H1 (cell line): ENCODE measurements at regions not wholly inside any gene's neighbourhood (a gene's known extent, or its start where the extent isn't known, plus 50 kb on each side); places are given as distances from the start of the nearest gene placed in this dataset.

ENCODE experiments used
- CTCF ChIA-PET: fragments of 300-600 bp; sonication (Branson Sonifier 250); formaldehyde crosslinking; loops from one replicate; lab custom pipeline; 2021; ENCODE audit not compliant: partially characterized antibody; lab: Charles Lee
- POLR2A ChIA-PET: fragments of 300-600 bp; sonication (Branson Sonifier 250); formaldehyde crosslinking; loops from one replicate; lab custom pipeline; 2021; ENCODE audit warnings: inconsistent platforms; ENCODE audit not compliant: partially characterized antibody; lab: Charles Lee
- DNase-seq, 2 experiments: peaks; one replicate each; pipeline versions ENCODE4 v3.0.0 to v3.0.0-alpha.2; 2010 to 2022; ENCODE audit warnings: low spot score in 2 of 2, low read depth in 1 of 2, mixed read lengths in 1 of 2
- FAIRE-seq: peaks from 2 replicates; lab custom pipeline; 2011; peaks lifted over from hg19 to GRCh38; lab: Jason Lieb, UNC
- H2AFZ ChIP-seq: 2 replicates; pipeline ENCODE4 v1.8.1; 2012; ENCODE audit warnings: low read length, inconsistent platforms
- H2AK5ac ChIP-seq: 2 replicates; pipeline ENCODE4 v1.6.1; 2013; ENCODE audit warnings: low read depth, low read length
- H2BK120ac ChIP-seq: replicated peaks from 2 replicates; pipeline ENCODE3; 2013; ENCODE audit warnings: low read depth, low read length, inconsistent platforms
- H2BK12ac ChIP-seq: 2 replicates; pipeline ENCODE4 v1.6.1; 2013; ENCODE audit warnings: low read depth, low read length
- H2BK15ac ChIP-seq: 2 replicates; pipeline ENCODE4 v1.6.1; 2013; ENCODE audit warnings: low read length
- H2BK20ac ChIP-seq: 2 replicates; pipeline ENCODE4 v1.6.1; 2013; ENCODE audit warnings: low read length
- H2BK5ac ChIP-seq: 2 replicates; pipeline ENCODE4 v1.6.1; 2013; ENCODE audit warnings: low read depth, low read length
- H3K14ac ChIP-seq: 2 replicates; pipeline ENCODE4 v1.6.1; 2013; ENCODE audit warnings: inconsistent platforms; ENCODE audit not compliant: insufficient read length
- H3K18ac ChIP-seq: 2 replicates; pipeline ENCODE4 v1.6.1; 2013; ENCODE audit warnings: low read length; ENCODE audit errors: extremely low read depth
- H3K23ac ChIP-seq: 2 replicates; pipeline ENCODE4 v1.6.1; 2013; ENCODE audit warnings: inconsistent platforms; ENCODE audit not compliant: insufficient read length
- H3K23me2 ChIP-seq: 2 replicates; pipeline ENCODE4 v1.6.1; 2013; ENCODE audit warnings: low read depth, low read length
- H3K27ac ChIP-seq: 2 replicates; pipeline ENCODE4 v1.6.1; 2011; ENCODE audit warnings: low read depth, low read length, inconsistent platforms
- H3K27me3 ChIP-seq, 4 experiments: replicated peaks in 1 of 4; 1 replicate in 1 of 4; 2 replicates in 3 of 4; pipeline versions ENCODE4 v1.6.1 to v1.8.1; 2011 to 2013; ENCODE audit warnings: low read length in 3 of 4, mild to moderate bottlenecking in 3 of 4, inconsistent platforms in 2 of 4, mixed read lengths in 2 of 4, moderate library complexity in 1 of 4; ENCODE audit not compliant: control insufficient read depth in 3 of 4, insufficient read depth in 3 of 4; ENCODE audit errors: extremely low read depth in 1 of 4
- H3K36me3 ChIP-seq, 4 experiments: 2 replicates each; pipeline versions ENCODE4 v1.6.1 to v1.8.1; 2011 to 2013; ENCODE audit warnings: mild to moderate bottlenecking in 4 of 4, low read length in 3 of 4, moderate library complexity in 2 of 4, control low read depth in 1 of 4, inconsistent platforms in 1 of 4; ENCODE audit not compliant: insufficient read depth in 4 of 4, control insufficient read depth in 2 of 4
- H3K4ac ChIP-seq: replicated peaks from 2 replicates; pipeline ENCODE3; 2013; ENCODE audit warnings: low read length, low read depth, mixed read lengths, inconsistent platforms; ENCODE audit not compliant: insufficient read length
- H3K4me1 ChIP-seq, 4 experiments: replicated peaks in 1 of 4; 1 replicate in 1 of 4; 2 replicates in 3 of 4; pipeline versions ENCODE4 v1.6.1 to v1.8.1; 2011 to 2013; ENCODE audit warnings: low read length in 3 of 4, inconsistent platforms in 2 of 4, mixed read lengths in 1 of 4; ENCODE audit not compliant: insufficient read depth in 4 of 4, control insufficient read depth in 3 of 4
- H3K4me2 ChIP-seq, 2 experiments: 2 replicates each; pipeline versions ENCODE4 v1.6.1 to v1.8.1; 2011 to 2013; ENCODE audit warnings: low read depth in 2 of 2, low read length in 2 of 2, control low read depth in 1 of 2, inconsistent platforms in 1 of 2, mild to moderate bottlenecking in 1 of 2; ENCODE audit not compliant: insufficient read depth in 1 of 2
- H3K4me3 ChIP-seq, 4 experiments: fragments of 200-600, 300-600 bp in 1 of 4; sonication (generic), shearing (Covaris generic), sonication (Bioruptor Twin) in 1 of 4; 2 replicates each; pipeline versions ENCODE4 v1.5.1 to v1.8.1; 2011 to 2016; ENCODE audit warnings: low read length in 4 of 4, low read depth in 3 of 4, control low read depth in 2 of 4, inconsistent platforms in 2 of 4, mild to moderate bottlenecking in 2 of 4, mixed read lengths in 1 of 4, moderate library complexity in 1 of 4; ENCODE audit not compliant: insufficient read depth in 2 of 4; ENCODE audit errors: extremely low read depth in 1 of 4
- H3K56ac ChIP-seq: replicated peaks from 2 replicates; pipeline ENCODE3; 2013; ENCODE audit warnings: low read depth, mild to moderate bottlenecking, mixed read lengths, low read length, inconsistent platforms; ENCODE audit not compliant: insufficient read length
- H3K79me1 ChIP-seq: 2 replicates; pipeline ENCODE4 v1.6.1; 2013; ENCODE audit warnings: low read depth, low read length, control low read depth
- H3K79me2 ChIP-seq, 2 experiments: 2 replicates each; pipeline versions ENCODE4 v1.6.1 to v1.8.1; 2012 to 2013; ENCODE audit warnings: low read length in 2 of 2, mild to moderate bottlenecking in 2 of 2, inconsistent platforms in 1 of 2; ENCODE audit not compliant: insufficient read depth in 2 of 2, control insufficient read depth in 1 of 2
- H3K9ac ChIP-seq, 4 experiments: replicated peaks in 1 of 4; 1 replicate in 1 of 4; 2 replicates in 3 of 4; pipeline versions ENCODE4 v1.6.1 to v1.8.1; 2011 to 2013; ENCODE audit warnings: low read depth in 3 of 4, low read length in 3 of 4, control low read depth in 2 of 4, mild to moderate bottlenecking in 2 of 4, moderate library complexity in 2 of 4, inconsistent platforms in 1 of 4; ENCODE audit errors: extremely low read depth in 1 of 4
- H3K9me3 ChIP-seq, 2 experiments: 2 replicates each; pipeline versions ENCODE4 v1.6.1 to v1.8.1; 2012 to 2013; ENCODE audit warnings: mild to moderate bottlenecking in 2 of 2, moderate library complexity in 2 of 2, control low read depth in 1 of 2, inconsistent platforms in 1 of 2, low read depth in 1 of 2, low read length in 1 of 2, mixed read lengths in 1 of 2; ENCODE audit not compliant: insufficient read depth in 2 of 2
- H4K20me1 ChIP-seq, 2 experiments: replicated peaks in 1 of 2; 2 replicates each; pipeline versions ENCODE3 to v1.8.1; 2011 to 2013; ENCODE audit warnings: inconsistent platforms in 2 of 2, low read length in 2 of 2, mild to moderate bottlenecking in 1 of 2; ENCODE audit not compliant: insufficient read depth in 2 of 2, control insufficient read depth in 1 of 2
- H4K5ac ChIP-seq: 2 replicates; pipeline ENCODE4 v1.6.1; 2013; ENCODE audit warnings: low read length, low read depth, mixed read lengths, inconsistent platforms; ENCODE audit not compliant: insufficient read length
- H4K8ac ChIP-seq: 2 replicates; pipeline ENCODE4 v1.8.0; 2013; ENCODE audit warnings: mild to moderate bottlenecking, moderate library complexity, low read length, inconsistent platforms; ENCODE audit not compliant: insufficient read depth; ENCODE audit errors: extremely low read depth
- H4K91ac ChIP-seq: replicated peaks from 2 replicates; pipeline ENCODE3; 2013; ENCODE audit warnings: low read length, mixed read lengths, inconsistent platforms; ENCODE audit not compliant: insufficient read length
- GTF2F1 ChIP-seq: IDR thresholded peaks from 2 replicates; pipeline ENCODE4 v1.6.1; 2012; ENCODE audit warnings: low read depth, low read length, improper control_type of control experiment, borderline replicate concordance
- RAD21 ChIP-seq, 2 experiments: IDR thresholded peaks in 1 of 2; conservative IDR thresholded peaks in 1 of 2; 2 replicates each; pipeline ENCODE4 v1.6.1; 2011; ENCODE audit warnings: low read depth in 2 of 2, low read length in 2 of 2, improper control_type of control experiment in 1 of 2, inconsistent platforms in 1 of 2, mild to moderate bottlenecking in 1 of 2, moderate library complexity in 1 of 2

DNA sequence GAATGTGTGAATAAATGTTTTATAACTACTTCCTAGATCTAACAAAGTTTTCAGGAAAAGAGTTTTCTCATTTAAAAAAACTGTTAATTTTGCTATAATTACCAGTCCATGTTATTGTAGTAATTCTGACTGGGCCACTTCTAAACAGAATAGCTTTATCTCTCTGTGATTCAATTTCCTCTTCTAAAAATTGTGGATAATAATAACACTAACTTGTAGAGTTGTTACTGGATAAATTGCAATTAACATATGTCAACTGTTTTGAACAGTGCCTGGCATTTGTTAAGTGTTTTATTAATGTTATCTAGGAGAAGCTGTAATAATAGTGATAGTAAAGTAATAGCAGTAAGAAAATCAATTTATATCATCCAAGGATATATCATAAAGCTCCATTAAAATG lies 162.3 kb downstream of the BTC start:
- Histone ChIP-seq H3K4me1 (no peaks in the 10 kb centered on the region), H2BK12ac (no peak overlapping the region), H3K56ac (no peak overlapping the region), H3K4me3 (no peak overlapping the region), H2BK5ac (no peak overlapping the region), H3K23ac (no peak overlapping the region), H3K79me1 (no peaks in the 10 kb centered on the region), H3K36me3 (no peaks in the 10 kb centered on the region), H3K4me2 (no peak overlapping the region), H2AFZ (no peak overlapping the region), H4K91ac (no peak overlapping the region), H3K79me2 (no peaks in the 10 kb centered on the region), H4K8ac (no peak overlapping the region), H3K18ac (no peak overlapping the region), H2BK15ac (no peak overlapping the region), H3K9ac (no peak overlapping the region), H3K14ac (no peak overlapping the region), H2BK20ac (no peak overlapping the region), H2AK5ac (no peak overlapping the region), H4K20me1 (no peaks in the 10 kb centered on the region), H3K4ac (no peak overlapping the region), H4K5ac (no peak overlapping the region), H3K23me2 (no peaks in the 10 kb centered on the region), H2BK120ac (no peak overlapping the region), H3K9me3 (no peaks in the 10 kb centered on the region), H3K27ac (no peak overlapping the region), H3K27me3 (no peaks in the 10 kb centered on the region)
- ChIA-PET CTCF (interaction anchor here (1.9 kb wide), 1 partner anchor 9 kb away, joined by 14 read pairs; no protein-coding TSS in a partner anchor), POLR2A (interaction anchor here (0.6 kb wide), 1 partner anchor 304 kb away, joined by 3 read pairs; no protein-coding TSS in a partner anchor)
- DNase-seq (no peak), FAIRE-seq (no peak)
- TF ChIP-seq RAD21 (IDR thresholded peaks at IDR 0.05 in 1 of 2, conservative IDR thresholded peaks at IDR 0.05 in 1 of 2; ENCODE audit: low read depth in 2 of 2, low read length in 2 of 2) (no peak), GTF2F1 (no peak)
